ENCODE measurements at regions not wholly inside any gene's neighbourhood (a gene's known extent, or its start where the extent isn't known, plus 50 kb on each side); places are given as distances from the start of the nearest gene placed in this dataset.

- Histone ChIP-seq H3K79me2 (ENCODE audit: low read length) (no peaks in the 10 kb centered on the region), H2AFZ (ENCODE audit: low read depth, low read length) (no peak overlapping the region), H3K4me2 (ENCODE audit: low read length) (no peak overlapping the region), H3K9ac (ENCODE audit: low read length) (no peak overlapping the region), H3K4me3 (ENCODE audit: low read length) (no peak overlapping the region), H4K20me1 (ENCODE audit: insufficient read depth, low read length) (no peaks in the 10 kb centered on the region), H3K36me3 (replicated peaks; ENCODE audit: low read depth, low read length) (no peaks in the 10 kb centered on the region), H3K27me3 (ENCODE audit: low read depth, low read length) (0 out of 2 replicates have a peak, but pooled peaks cover 4% of the 10 kb centered on the region), H3K27ac (ENCODE audit: low read length) (no peak overlapping the region), H3K9me3 (ENCODE audit: insufficient read depth, low read length) (no peaks in the 10 kb centered on the region), H3K4me1 (ENCODE audit: low read length) (peaks cover 26% of the 10 kb centered on the region)
- no peak for TF ChIP-seq CTCF (IDR thresholded peaks at IDR 0.05; ENCODE audit: low read depth, low read length)
Measured at GRCh38 chr2:64817453-64817852, 163.7 kb upstream of the SERTAD2 start.

GRCh38 chr2:64818664-64819060 is 164.9 kb upstream of the SERTAD2 start:
- Histone ChIP-seq H3K4me3 (ENCODE audit: low read length) (no peak overlapping the region), H2AFZ (ENCODE audit: low read depth, low read length) (no peak overlapping the region), H4K20me1 (ENCODE audit: insufficient read depth, low read length) (no peaks in the 10 kb centered on the region), H3K4me1 (ENCODE audit: low read length) (peaks cover 26% of the 10 kb centered on the region), H3K4me2 (ENCODE audit: low read length) (0 out of 2 replicates have a peak overlapping the region, but pooled peaks have one; percentile 86), H3K9me3 (ENCODE audit: insufficient read depth, low read length) (no peaks in the 10 kb centered on the region), H3K79me2 (ENCODE audit: low read length) (no peaks in the 10 kb centered on the region), H3K9ac (ENCODE audit: low read length) (no peak overlapping the region), H3K27ac (ENCODE audit: low read length) (no peak overlapping the region), H3K27me3 (ENCODE audit: low read depth, low read length) (no peaks in the 10 kb centered on the region), H3K36me3 (replicated peaks; ENCODE audit: low read depth, low read length) (no peaks in the 10 kb centered on the region)
- no peak for TF ChIP-seq EZH2phosphoT487 (IDR thresholded peaks at IDR 0.05; ENCODE audit: low read depth)
- no peak for TF ChIP-seq CTCF (IDR thresholded peaks at IDR 0.05; ENCODE audit: low read depth, low read length)

GRCh38 chr2:64819361-64819760 is 165.6 kb upstream of the SERTAD2 start:
- peak overlapping the region; percentile 42 for H3K9ac ChIP-seq (ENCODE audit: low read length)
- peak overlapping the region; percentile 61 for H3K4me3 ChIP-seq (ENCODE audit: low read length)
- H3K36me3 ChIP-seq (replicated peaks; ENCODE audit: low read depth, low read length), result no peaks in the 10 kb centered on the region
- H3K4me1 ChIP-seq (ENCODE audit: low read length), result peaks cover 32% of the 10 kb centered on the region
- H4K20me1 ChIP-seq (ENCODE audit: insufficient read depth, low read length), result no peaks in the 10 kb centered on the region
- no peaks in the 10 kb centered on the region for H3K9me3 ChIP-seq (ENCODE audit: insufficient read depth, low read length)
- H3K79me2 ChIP-seq (ENCODE audit: low read length), result no peaks in the 10 kb centered on the region
- peak overlapping the region; percentile 86 for H3K4me2 ChIP-seq (ENCODE audit: low read length)
- TF ChIP-seq EZH2phosphoT487 (IDR thresholded peaks at IDR 0.05; ENCODE audit: low read depth) (no peak), CTCF (IDR thresholded peaks at IDR 0.05; ENCODE audit: low read depth, low read length) (no peak)
- H3K27ac ChIP-seq (ENCODE audit: low read length), result peak overlapping the region; percentile 88
- H3K27me3 ChIP-seq (ENCODE audit: low read depth, low read length), result no peaks in the 10 kb centered on the region
- no peak overlapping the region for H2AFZ ChIP-seq (ENCODE audit: low read depth, low read length)

GRCh38 chr2:64819774-64820688 is 166.3 kb upstream of the SERTAD2 start:
- Histone ChIP-seq H3K4me1 (ENCODE audit: low read length) (peaks cover 39% of the 10 kb centered on the region), H3K79me2 (ENCODE audit: low read length) (no peaks in the 10 kb centered on the region), H3K27ac (ENCODE audit: low read length) (peak overlapping the region; percentile 88), H3K9me3 (ENCODE audit: insufficient read depth, low read length) (no peaks in the 10 kb centered on the region), H2AFZ (ENCODE audit: low read depth, low read length) (no peak overlapping the region), H3K9ac (ENCODE audit: low read length) (peak overlapping the region; percentile 44), H3K4me2 (ENCODE audit: low read length) (peak overlapping the region; percentile 86), H3K4me3 (ENCODE audit: low read length) (peak overlapping the region; percentile 61), H4K20me1 (ENCODE audit: insufficient read depth, low read length) (no peaks in the 10 kb centered on the region), H3K27me3 (ENCODE audit: low read depth, low read length) (no peaks in the 10 kb centered on the region), H3K36me3 (replicated peaks; ENCODE audit: low read depth, low read length) (no peaks in the 10 kb centered on the region)
- TF ChIP-seq CTCF (IDR thresholded peaks at IDR 0.05; ENCODE audit: low read depth, low read length), result no peak
- TF ChIP-seq EZH2phosphoT487 (IDR thresholded peaks at IDR 0.05; ENCODE audit: low read depth), result no peak
